ENCODE measurements at regions not wholly inside any gene's neighbourhood (a gene's known extent, or its start where the extent isn't known, plus 50 kb on each side); places are given as distances from the start of the nearest gene placed in this dataset.
A peak's percentile ranks its signal among the peaks of the same experiment; 100 is the strongest.
"Not testable (repeated sequence)": the region's sequence is repeated elsewhere in the genome, so short reads cannot be mapped to it uniquely, and the experiment has no call there.

- no peak for DNase-seq
- Mint-ChIP-seq H3K27me3 (ENCODE audit: unreplicated experiment) (no peaks in the 10 kb centered on the region), H3K4me3 (ENCODE audit: unreplicated experiment) (no peak overlapping the region), H3K4me1 (ENCODE audit: low read depth, unreplicated experiment) (peaks cover 13% of the 10 kb centered on the region), H3K27ac (ENCODE audit: unreplicated experiment) (no peak overlapping the region), H3K9me3 (ENCODE audit: unreplicated experiment) (peaks cover 2% of the 10 kb centered on the region), H3K36me3 (ENCODE audit: unreplicated experiment) (no peaks in the 10 kb centered on the region)
- no peak for TF ChIP-seq CTCF (IDR thresholded peaks at IDR 0.05; ENCODE audit: partially characterized antibody, unreplicated experiment)
Measured at GRCh38 chr22:23471698-23472097, 108.4 kb downstream of the IGLL1 start.

GRCh38 chr22:23470811-23471389 is 109.2 kb downstream of the IGLL1 start:
- DNase-seq: no peak
- H3K9me3 Mint-ChIP-seq (ENCODE audit: unreplicated experiment): peaks cover 2% of the 10 kb centered on the region
- H3K4me3 Mint-ChIP-seq (ENCODE audit: unreplicated experiment): no peak overlapping the region
- TF ChIP-seq CTCF (IDR thresholded peaks at IDR 0.05; ENCODE audit: partially characterized antibody, unreplicated experiment): no peak
- H3K36me3 Mint-ChIP-seq (ENCODE audit: unreplicated experiment): no peaks in the 10 kb centered on the region
- peaks cover 13% of the 10 kb centered on the region for H3K4me1 Mint-ChIP-seq (ENCODE audit: low read depth, unreplicated experiment)
- H3K27me3 Mint-ChIP-seq (ENCODE audit: unreplicated experiment): no peaks in the 10 kb centered on the region
- no peak overlapping the region for H3K27ac Mint-ChIP-seq (ENCODE audit: unreplicated experiment)

GRCh38 chr22:23467721-23468294 is 112.3 kb downstream of the IGLL1 start:
- Mint-ChIP-seq H3K27me3 (ENCODE audit: unreplicated experiment) (no peaks in the 10 kb centered on the region), H3K4me1 (ENCODE audit: low read depth, unreplicated experiment) (peaks cover 10% of the 10 kb centered on the region), H3K36me3 (ENCODE audit: unreplicated experiment) (no peaks in the 10 kb centered on the region), H3K4me3 (ENCODE audit: unreplicated experiment) (no peak overlapping the region), H3K27ac (ENCODE audit: unreplicated experiment) (no peak overlapping the region), H3K9me3 (ENCODE audit: unreplicated experiment) (peaks cover 2% of the 10 kb centered on the region)
- TF ChIP-seq CTCF (IDR thresholded peaks at IDR 0.05; ENCODE audit: partially characterized antibody, unreplicated experiment): no peak
- DNase-seq: no peak

- Mint-ChIP-seq H3K27ac (ENCODE audit: unreplicated experiment) (no peak overlapping the region), H3K4me3 (ENCODE audit: unreplicated experiment) (no peak overlapping the region), H3K4me1 (ENCODE audit: low read depth, unreplicated experiment) (peaks cover 21% of the 10 kb centered on the region), H3K36me3 (ENCODE audit: unreplicated experiment) (no peaks in the 10 kb centered on the region), H3K9me3 (ENCODE audit: unreplicated experiment) (peaks cover 2% of the 10 kb centered on the region), H3K27me3 (ENCODE audit: unreplicated experiment) (peaks cover 1% of the 10 kb centered on the region)
- no peak for DNase-seq
- TF ChIP-seq CTCF (IDR thresholded peaks at IDR 0.05; ENCODE audit: partially characterized antibody, unreplicated experiment): no peak
Measured at GRCh38 chr22:23466351-23466750, 113.7 kb downstream of the IGLL1 start.

- H3K27me3 Mint-ChIP-seq (ENCODE audit: unreplicated experiment); H3K4me3 Mint-ChIP-seq (ENCODE audit: unreplicated experiment); H3K36me3 Mint-ChIP-seq (ENCODE audit: unreplicated experiment); DNase-seq; H3K9me3 Mint-ChIP-seq (ENCODE audit: unreplicated experiment); H3K27ac Mint-ChIP-seq (ENCODE audit: unreplicated experiment): not testable (repeated sequence)
- peaks cover 23% of the 10 kb centered on the region for H3K4me1 Mint-ChIP-seq (ENCODE audit: low read depth, unreplicated experiment)
Measured at GRCh38 chr22:23464796-23465195, 115.3 kb downstream of the IGLL1 start.

GRCh38 chr22:23460517-23461031 is 119.5 kb downstream of the IGLL1 start:
- peak; percentile 63 for DNase-seq
- H3K36me3 Mint-ChIP-seq (ENCODE audit: unreplicated experiment); H3K27ac Mint-ChIP-seq (ENCODE audit: unreplicated experiment); H3K9me3 Mint-ChIP-seq (ENCODE audit: unreplicated experiment); H3K4me3 Mint-ChIP-seq (ENCODE audit: unreplicated experiment); H3K27me3 Mint-ChIP-seq (ENCODE audit: unreplicated experiment): not testable (repeated sequence)
- H3K4me1 Mint-ChIP-seq (ENCODE audit: low read depth, unreplicated experiment): peaks cover 34% of the 10 kb centered on the region

- H3K4me1 Mint-ChIP-seq (ENCODE audit: low read depth, unreplicated experiment): peaks cover 34% of the 10 kb centered on the region
- DNase-seq; H3K36me3 Mint-ChIP-seq (ENCODE audit: unreplicated experiment); H3K27me3 Mint-ChIP-seq (ENCODE audit: unreplicated experiment); H3K27ac Mint-ChIP-seq (ENCODE audit: unreplicated experiment); H3K4me3 Mint-ChIP-seq (ENCODE audit: unreplicated experiment); H3K9me3 Mint-ChIP-seq (ENCODE audit: unreplicated experiment): not testable (repeated sequence)
Measured at GRCh38 chr22:23459645-23460516, 120.2 kb downstream of the IGLL1 start.

All from glutamatergic neuron (in vitro differentiated cells).